CD4-positive, alpha-beta T cell treated with Interleukin-4 for 1 hour (primary cell): ENCODE measurements at regions not wholly inside any gene's neighbourhood (a gene's known extent, or its start where the extent isn't known, plus 50 kb on each side); places are given as distances from the start of the nearest gene placed in this dataset.
"Not testable (repeated sequence)": the region's sequence is repeated elsewhere in the genome, so short reads cannot be mapped to it uniquely, and the experiment has no call there.

Experiments used
- DNase-seq, 2 donors: peaks; one replicate each; pipeline ENCODE4 v3.0.0-alpha.2; 2020 to 2022

GRCh38 chr2:95728878-95729596 lies 137.2 kb downstream of the TRIM43 start:
- DNase-seq, result peak; percentile 21 to 35

- no peak for DNase-seq
Observed at GRCh38 chr2:95729597-95729955, 137.8 kb downstream of the TRIM43 start.

- no peak for DNase-seq
Observed at GRCh38 chr2:95730813-95731212, 139.0 kb downstream of the TRIM43 start.

GRCh38 chr2:95734976-95735890 lies 143.4 kb downstream of the TRIM43 start:
- DNase-seq, result peak in 1 of 2 donors; percentile 10

- DNase-seq, result no peak
Observed at GRCh38 chr2:95738301-95738700, 146.5 kb downstream of the TRIM43 start.

GRCh38 chr2:95752126-95752525 lies 160.3 kb downstream of the TRIM43 start:
- DNase-seq, result not testable (repeated sequence)

GRCh38 chr2:95753812-95754211 lies 162.0 kb downstream of the TRIM43 start:
- not testable (repeated sequence) for DNase-seq

GRCh38 chr2:95754213-95754612 lies 162.4 kb downstream of the TRIM43 start:
- not testable (repeated sequence) for DNase-seq

GRCh38 chr2:95754819-95755563 lies 163.2 kb downstream of the TRIM43 start:
- not testable (repeated sequence) for DNase-seq

GRCh38 chr2:95755956-95756669 lies 164.3 kb downstream of the TRIM43 start:
- DNase-seq, result not testable (repeated sequence)

GRCh38 chr2:95757988-95758387 lies 166.2 kb downstream of the TRIM43 start:
- DNase-seq, result no peak

- no peak for DNase-seq
Observed at GRCh38 chr2:95759481-95760246, 167.9 kb downstream of the TRIM43 start.

GRCh38 chr2:95760806-95761525 lies 169.2 kb downstream of the TRIM43 start:
- DNase-seq, result no peak

- no peak for DNase-seq
Observed at GRCh38 chr2:95761556-95761955, 169.8 kb downstream of the TRIM43 start.

GRCh38 chr2:95762023-95763021 lies 170.5 kb downstream of the TRIM43 start:
- not testable (repeated sequence) for DNase-seq

- DNase-seq, result not testable (repeated sequence)
Observed at GRCh38 chr2:95763074-95763473, 171.3 kb downstream of the TRIM43 start.

GRCh38 chr2:95764966-95765365 lies 173.2 kb downstream of the TRIM43 start:
- DNase-seq, result not testable (repeated sequence)

- not testable (repeated sequence) for DNase-seq
Observed at GRCh38 chr2:95765925-95766910, 174.4 kb downstream of the TRIM43 start.
